Progenitor cell of endocrine pancreas (in vitro differentiated cells): ENCODE measurements at regions not wholly inside any gene's neighbourhood (a gene's known extent, or its start where the extent isn't known, plus 50 kb on each side); places are given as distances from the start of the nearest gene placed in this dataset.

Experiments
- DNase-seq: peaks from one replicate; pipeline ENCODE4 v3.0.0; 2021; ENCODE audit warnings: low spot score; ENCODE audit not compliant: unreplicated experiment
- H3K27ac Mint-ChIP-seq: 2 replicates; pipeline ENCODE4 v1.8.0; 2021; ENCODE audit warnings: mild to moderate bottlenecking, moderate library complexity, mixed read lengths
- H3K27me3 Mint-ChIP-seq: 2 replicates; pipeline ENCODE4 v1.8.0; 2021; ENCODE audit warnings: mixed read lengths
- H3K36me3 Mint-ChIP-seq: 2 replicates; pipeline ENCODE4 v1.8.0; 2022; ENCODE audit warnings: mixed read lengths; ENCODE audit not compliant: insufficient read depth
- H3K4me1 Mint-ChIP-seq: 2 replicates; pipeline ENCODE4 v1.8.0; 2021; ENCODE audit warnings: low read depth, mixed read lengths
- H3K4me3 Mint-ChIP-seq: 2 replicates; pipeline ENCODE4 v1.8.0; 2021; ENCODE audit warnings: low read depth, mild to moderate bottlenecking, moderate library complexity, mixed read lengths
- H3K9me3 Mint-ChIP-seq: 2 replicates; pipeline ENCODE4 v1.8.0; 2021; ENCODE audit warnings: low read depth, mixed read lengths
- TF ChIP-seq, protein P1 (sequence below): fragments of 200-600 bp; sonication (generic); IDR thresholded peaks from one replicate; pipeline ENCODE4 v1.5.0; 2021; ENCODE audit warnings: antibody characterized with exemption, mild to moderate bottlenecking; ENCODE audit not compliant: unreplicated experiment

GRCh38 chr5:33241802-33242201 lies 199.0 kb upstream of the TARS1 start:
- H3K27ac Mint-ChIP-seq, result peak overlapping the region; percentile 13
- no peak overlapping the region for H3K4me3 Mint-ChIP-seq
- H3K36me3 Mint-ChIP-seq, result no peaks in the 10 kb centered on the region
- no peaks in the 10 kb centered on the region for H3K9me3 Mint-ChIP-seq
- H3K27me3 Mint-ChIP-seq, result no peaks in the 10 kb centered on the region
- DNase-seq, result no peak
- H3K4me1 Mint-ChIP-seq, result peaks cover 44% of the 10 kb centered on the region
- TF ChIP-seq, protein P1, sequence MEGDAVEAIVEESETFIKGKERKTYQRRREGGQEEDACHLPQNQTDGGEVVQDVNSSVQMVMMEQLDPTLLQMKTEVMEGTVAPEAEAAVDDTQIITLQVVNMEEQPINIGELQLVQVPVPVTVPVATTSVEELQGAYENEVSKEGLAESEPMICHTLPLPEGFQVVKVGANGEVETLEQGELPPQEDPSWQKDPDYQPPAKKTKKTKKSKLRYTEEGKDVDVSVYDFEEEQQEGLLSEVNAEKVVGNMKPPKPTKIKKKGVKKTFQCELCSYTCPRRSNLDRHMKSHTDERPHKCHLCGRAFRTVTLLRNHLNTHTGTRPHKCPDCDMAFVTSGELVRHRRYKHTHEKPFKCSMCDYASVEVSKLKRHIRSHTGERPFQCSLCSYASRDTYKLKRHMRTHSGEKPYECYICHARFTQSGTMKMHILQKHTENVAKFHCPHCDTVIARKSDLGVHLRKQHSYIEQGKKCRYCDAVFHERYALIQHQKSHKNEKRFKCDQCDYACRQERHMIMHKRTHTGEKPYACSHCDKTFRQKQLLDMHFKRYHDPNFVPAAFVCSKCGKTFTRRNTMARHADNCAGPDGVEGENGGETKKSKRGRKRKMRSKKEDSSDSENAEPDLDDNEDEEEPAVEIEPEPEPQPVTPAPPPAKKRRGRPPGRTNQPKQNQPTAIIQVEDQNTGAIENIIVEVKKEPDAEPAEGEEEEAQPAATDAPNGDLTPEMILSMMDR, result no peak

DNA sequence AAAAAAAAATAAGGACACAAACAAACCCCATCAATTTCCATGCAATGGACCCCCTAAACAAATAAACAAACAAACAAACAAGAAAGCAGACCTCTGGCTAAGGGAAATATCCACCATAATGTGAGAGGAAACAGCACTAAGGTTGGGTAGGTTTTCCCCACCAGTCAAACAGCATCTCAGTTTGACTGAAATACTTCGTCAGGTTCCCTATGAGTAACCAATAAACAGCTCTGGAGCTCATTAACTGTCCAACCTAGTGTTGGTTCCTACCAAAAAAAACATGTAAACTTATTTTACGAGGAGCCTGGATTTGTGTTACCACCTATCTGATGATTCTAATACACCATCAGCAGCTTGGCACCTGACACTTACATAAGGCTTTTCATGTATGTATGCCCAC lies 198.5 kb upstream of the TARS1 start:
- no peak for DNase-seq
- TF ChIP-seq, protein P1, result no peak
- Mint-ChIP-seq H3K4me3 (no peak overlapping the region), H3K27ac (peak overlapping the region; percentile 5), H3K4me1 (peaks cover 40% of the 10 kb centered on the region), H3K9me3 (no peaks in the 10 kb centered on the region), H3K27me3 (no peaks in the 10 kb centered on the region), H3K36me3 (no peaks in the 10 kb centered on the region)

GRCh38 chr5:33244441-33245150 lies 196.2 kb upstream of the TARS1 start:
- no peak for DNase-seq
- H3K36me3 Mint-ChIP-seq, result no peaks in the 10 kb centered on the region
- no peaks in the 10 kb centered on the region for H3K27me3 Mint-ChIP-seq
- H3K27ac Mint-ChIP-seq, result no peak overlapping the region
- H3K4me1 Mint-ChIP-seq, result peaks cover 22% of the 10 kb centered on the region
- TF ChIP-seq, protein P1, result no peak
- no peaks in the 10 kb centered on the region for H3K9me3 Mint-ChIP-seq
- H3K4me3 Mint-ChIP-seq, result no peak overlapping the region

DNA sequence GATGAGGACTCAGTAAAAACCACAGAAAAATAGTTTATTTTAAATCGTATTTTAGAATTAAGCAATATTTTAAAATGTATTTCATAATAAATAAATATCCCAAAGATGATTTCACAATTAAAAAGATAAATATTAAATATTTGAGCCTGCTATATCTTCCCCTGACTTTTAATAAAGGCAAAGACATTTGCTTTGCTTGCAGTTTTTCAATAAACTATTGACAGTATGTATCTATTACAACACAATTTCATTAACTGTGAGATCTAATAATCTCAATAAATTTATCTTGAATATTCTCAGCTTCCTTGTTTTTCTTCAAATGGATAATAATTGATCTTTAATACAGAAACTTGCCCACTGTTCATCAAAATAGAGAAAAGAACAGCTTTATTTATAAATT lies 186.2 kb upstream of the TARS1 start:
- Mint-ChIP-seq H3K4me1 (no peaks in the 10 kb centered on the region), H3K4me3 (no peak overlapping the region), H3K9me3 (no peaks in the 10 kb centered on the region), H3K27me3 (no peaks in the 10 kb centered on the region), H3K27ac (no peak overlapping the region), H3K36me3 (no peaks in the 10 kb centered on the region)
- DNase-seq, result no peak
- TF ChIP-seq, protein P1, result no peak

DNA sequence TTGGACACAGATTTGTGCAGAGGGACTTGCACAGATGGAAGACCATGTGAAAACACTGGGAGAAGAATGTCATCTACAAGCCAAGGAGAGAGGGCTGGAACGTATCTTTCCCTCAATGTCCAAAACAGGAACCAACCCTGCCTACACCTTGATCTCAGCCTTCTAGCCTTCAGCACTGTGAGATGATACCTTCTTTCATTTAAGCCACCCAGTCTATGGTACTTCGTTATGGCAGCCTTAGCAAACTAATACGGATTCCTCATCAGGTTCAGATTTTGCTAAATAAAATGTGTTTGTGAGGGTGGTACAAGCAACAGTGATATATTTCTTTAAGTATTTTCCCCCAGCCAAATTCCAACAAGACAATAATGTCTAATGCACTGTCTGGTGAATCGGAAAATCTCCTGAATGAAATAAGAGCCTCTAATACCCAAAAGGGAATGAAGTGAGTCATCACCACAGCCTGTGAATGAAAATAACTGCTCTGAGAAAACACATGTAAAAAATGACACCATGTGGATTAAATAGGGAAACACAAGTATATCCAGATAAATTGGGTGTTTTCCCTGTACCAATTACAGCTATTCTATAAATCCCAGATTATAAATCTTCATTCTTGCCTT lies 182.8 kb upstream of the TARS1 start:
- TF ChIP-seq, protein P1, result no peak
- no peaks in the 10 kb centered on the region for H3K27me3 Mint-ChIP-seq
- no peak for DNase-seq
- H3K9me3 Mint-ChIP-seq, result peaks cover 9% of the 10 kb centered on the region
- no peaks in the 10 kb centered on the region for H3K4me1 Mint-ChIP-seq
- H3K4me3 Mint-ChIP-seq, result no peak overlapping the region
- H3K36me3 Mint-ChIP-seq, result no peaks in the 10 kb centered on the region
- no peak overlapping the region for H3K27ac Mint-ChIP-seq
